ENCODE measurements at regions not wholly inside any gene's neighbourhood (a gene's known extent, or its start where the extent isn't known, plus 50 kb on each side); places are given as distances from the start of the nearest gene placed in this dataset.

- DNase-seq: no peak
These were observed 320.5 kb downstream of the MIAT start for GRCh38 chr22:26977741-26978376.

GRCh38 chr22:26979294-26979693, 321.9 kb downstream of the MIAT start:
- DNase-seq: no peak

GRCh38 chr22:26981111-26981510, 323.7 kb downstream of the MIAT start:
- DNase-seq: no peak

GRCh38 chr22:26981541-26981940, 324.2 kb downstream of the MIAT start:
- no peak for DNase-seq

- DNase-seq: no peak
These were observed 325.9 kb downstream of the MIAT start for GRCh38 chr22:26983311-26983710.

- DNase-seq: no peak
These were observed 327.8 kb downstream of the MIAT start for GRCh38 chr22:26985206-26985605.

- no peak for DNase-seq
These were observed 328.8 kb downstream of the MIAT start for GRCh38 chr22:26985931-26986782.

GRCh38 chr22:26986884-26987283, 329.5 kb downstream of the MIAT start:
- no peak for DNase-seq

GRCh38 chr22:26990503-26991189, 333.3 kb downstream of the MIAT start:
- no peak for DNase-seq

GRCh38 chr22:26992556-26992955, 335.2 kb downstream of the MIAT start:
- no peak for DNase-seq

GRCh38 chr22:26993886-26994285, 336.5 kb downstream of the MIAT start:
- no peak for DNase-seq

- no peak for DNase-seq
These were observed 337.4 kb downstream of the MIAT start for GRCh38 chr22:26994801-26995200.

- no peak for DNase-seq
These were observed 337.8 kb downstream of the MIAT start for GRCh38 chr22:26995235-26995634.

GRCh38 chr22:26996154-26996553, 338.8 kb downstream of the MIAT start:
- no peak for DNase-seq

GRCh38 chr22:26998129-26998528, 340.7 kb downstream of the MIAT start:
- no peak for DNase-seq

GRCh38 chr22:26998716-26999115, 341.3 kb downstream of the MIAT start:
- DNase-seq: no peak

GRCh38 chr22:27003297-27003696, 345.9 kb downstream of the MIAT start:
- DNase-seq: no peak

GRCh38 chr22:27004434-27004833, 347.0 kb downstream of the MIAT start:
- DNase-seq: no peak

- no peak for DNase-seq
These were observed 351.1 kb downstream of the MIAT start for GRCh38 chr22:27008454-27008853.

- no peak for DNase-seq
These were observed 353.7 kb downstream of the MIAT start for GRCh38 chr22:27011133-27011532.

GRCh38 chr22:27011717-27012116, 354.3 kb downstream of the MIAT start:
- DNase-seq: no peak

GRCh38 chr22:27019827-27020226, 362.4 kb downstream of the MIAT start:
- DNase-seq: no peak

GRCh38 chr22:27022274-27022895, 365.0 kb downstream of the MIAT start:
- DNase-seq: no peak

Measured in MV-4-11 (cell line).